ENCODE measurements at regions not wholly inside any gene's neighbourhood (a gene's known extent, or its start where the extent isn't known, plus 50 kb on each side); places are given as distances from the start of the nearest gene placed in this dataset.

DNA sequence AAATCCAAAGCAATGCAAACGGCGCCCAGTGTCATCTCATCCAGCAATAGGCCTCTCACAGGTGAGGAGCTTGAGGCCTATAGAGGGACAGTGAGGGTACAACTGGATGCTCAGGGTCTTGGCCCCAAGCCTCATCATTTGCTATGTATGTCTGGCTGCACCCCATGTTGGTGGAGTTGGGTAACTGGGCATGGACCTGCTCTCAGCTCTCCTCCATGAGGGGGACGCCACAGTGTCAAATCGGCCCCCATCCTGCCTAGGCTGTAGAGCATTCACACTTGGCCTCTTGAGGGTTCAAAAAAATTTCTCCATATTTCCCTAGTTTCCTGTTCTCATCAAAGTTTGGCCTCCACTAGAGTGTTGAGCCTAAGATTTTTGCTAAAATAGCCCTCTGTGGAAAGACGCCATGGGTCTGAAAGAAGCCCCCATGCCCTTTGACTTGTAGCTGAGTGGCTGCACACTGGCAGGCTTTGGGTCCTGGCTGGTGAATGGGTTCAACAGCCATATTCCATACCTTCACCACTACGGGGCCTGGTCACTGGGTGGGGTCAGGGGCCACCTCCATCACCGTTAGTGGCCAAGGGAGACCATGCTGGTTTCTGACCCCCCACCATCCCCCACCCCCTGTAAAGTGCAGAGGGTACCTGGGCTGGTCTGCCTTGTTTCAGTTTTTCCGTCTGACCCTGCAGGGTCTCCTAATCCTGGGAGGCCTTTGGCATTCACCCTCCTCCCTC is 132.3 kb upstream of the TBX20 start:
- TF ChIP-seq YY1 (IDR thresholded peaks at IDR 0.05; ENCODE audit: borderline replicate concordance in 1 of 3, control insufficient read depth in 1 of 3, extremely low read depth in 1 of 3, insufficient read depth in 3 of 3, insufficient read length in 1 of 3, insufficient replicate concordance in 2 of 3, low read depth in 1 of 3, low read length in 2 of 3) (no peak), BRD4 (IDR thresholded peaks at IDR 0.05) (no peak), POLR2A (conservative IDR thresholded peaks at IDR 0.05) (no peak), EGR1 (conservative IDR thresholded peaks at IDR 0.05) (no peak), FOXA1 (IDR thresholded peaks at IDR 0.05; ENCODE audit: borderline replicate concordance) (no peak), RBM39 (optimal IDR thresholded peaks at IDR 0.05; ENCODE audit: low read depth, low read length) (no peak)
- TF ChIP-seq, protein P1, sequence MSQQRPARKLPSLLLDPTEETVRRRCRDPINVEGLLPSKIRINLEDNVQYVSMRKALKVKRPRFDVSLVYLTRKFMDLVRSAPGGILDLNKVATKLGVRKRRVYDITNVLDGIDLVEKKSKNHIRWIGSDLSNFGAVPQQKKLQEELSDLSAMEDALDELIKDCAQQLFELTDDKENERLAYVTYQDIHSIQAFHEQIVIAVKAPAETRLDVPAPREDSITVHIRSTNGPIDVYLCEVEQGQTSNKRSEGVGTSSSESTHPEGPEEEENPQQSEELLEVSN (IDR thresholded peaks at IDR 0.05; ENCODE audit: borderline replicate concordance in 1 of 2, extremely low read depth in 1 of 2, insufficient read depth in 1 of 2, insufficient read length in 1 of 2, low read depth in 1 of 2, low read length in 1 of 2, poor library complexity in 1 of 2, severe bottlenecking in 1 of 2) = no peak
